ENCODE measurements at regions not wholly inside any gene's neighbourhood (a gene's known extent, or its start where the extent isn't known, plus 50 kb on each side); places are given as distances from the start of the nearest gene placed in this dataset.

GRCh38 chr17:10927712-10928111, 89.8 kb upstream of the PIRT start:
- TF ChIP-seq CTCF (IDR thresholded peaks at IDR 0.05) (no peak), POLR2A (IDR thresholded peaks at IDR 0.05) (no peak)

Data from thyroid gland (tissue), 4 donors.